Esophagus squamous epithelium (tissue), 5 donors: ENCODE measurements at regions not wholly inside any gene's neighbourhood (a gene's known extent, or its start where the extent isn't known, plus 50 kb on each side); places are given as distances from the start of the nearest gene placed in this dataset.

Experiments used
- DNase-seq: peaks from one replicate; lab custom pipeline; 2025; lab: John Stamatoyannopoulos, UW
- H3K27ac ChIP-seq, 4 donors: fragments of 200-600 bp; sonication (generic); one replicate each; pipeline ENCODE4 v1.5.1; 2016 to 2019; ENCODE audit warnings: mild to moderate bottlenecking in 1 of 4
- H3K27me3 ChIP-seq, 4 donors: fragments of 200-600 bp; sonication (generic); 1 replicate in 3 of 4; 2 replicates in 1 of 4; pipeline versions ENCODE4 v1.5.1 to v1.6.0; 2017 to 2021; ENCODE audit warnings: antibody characterized with exemption in 1 of 4
- H3K36me3 ChIP-seq, 3 donors: fragments of 200-600 bp; sonication (generic); one replicate each; pipeline ENCODE4 v1.5.1; 2016 to 2019
- H3K4me1 ChIP-seq, 3 donors: fragments of 200-600 bp; sonication (generic); one replicate each; pipeline ENCODE4 v1.5.1; 2017 to 2019
- H3K4me3 ChIP-seq, 4 donors: fragments of 200-600 bp; sonication (generic); 1 replicate in 3 of 4; 2 replicates in 1 of 4; pipeline ENCODE4 v1.5.1; 2016 to 2019; ENCODE audit warnings: mild to moderate bottlenecking in 2 of 4, moderate library complexity in 1 of 4
- H3K9me3 ChIP-seq, 3 donors: fragments of 200-600 bp; sonication (generic); one replicate each; pipeline ENCODE4 v1.5.1; 2016 to 2019
- CTCF ChIP-seq, 6 experiments: fragments of 450-650 bp in 4 of 6; fragments of 200-600 bp in 2 of 6; sonication (generic) in 2 of 6; IDR thresholded peaks; one replicate each; pipeline ENCODE4 v1.5.1; 2016 to 2019; ENCODE audit warnings: antibody characterized with exemption in 6 of 6, mild to moderate bottlenecking in 4 of 6, moderate library complexity in 4 of 6
- POLR2A ChIP-seq, 4 donors: fragments of 450-650 bp; IDR thresholded peaks; one replicate each; pipeline ENCODE4 v1.6.1; 2017; ENCODE audit warnings: antibody characterized with exemption in 4 of 4, mild to moderate bottlenecking in 4 of 4, moderate library complexity in 3 of 4
- WGBS, 2 donors: methylation state at CpG; one replicate each; pipeline ENCODE4 v1.1.5; 2018; 5-methylcytosine and 5-hydroxymethylcytosine counted together
- intact Hi-C: fragments of 100-400 bp; cut with DNase I; formaldehyde crosslinking; loops from one replicate; pipeline ENCODE4 v1.15.0; 2022
- donor health status: DM: yes; HTN: yes; CAD: no.

DNA sequence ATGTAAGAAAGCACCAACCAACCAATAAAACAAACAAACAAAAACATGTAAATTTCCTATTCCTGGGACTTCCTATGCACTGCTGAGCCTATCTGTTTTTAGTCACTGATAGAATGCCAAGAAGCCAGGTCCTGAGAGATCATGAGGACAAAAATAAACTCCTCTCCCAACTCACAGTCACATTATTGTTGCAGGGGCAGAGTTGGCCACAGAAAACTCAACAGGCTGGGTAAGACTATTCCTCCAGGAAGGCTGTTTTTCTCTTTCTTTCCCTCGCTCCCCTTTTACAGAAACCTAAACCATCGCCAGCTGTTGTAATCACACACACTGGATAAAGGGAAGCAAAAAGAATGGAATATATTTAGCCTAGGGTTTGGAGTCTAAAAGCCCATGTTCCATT is 55.8 kb upstream of the METAP2 start:
- no peak for TF ChIP-seq CTCF (IDR thresholded peaks at IDR 0.05)
- TF ChIP-seq POLR2A (IDR thresholded peaks at IDR 0.05) = no peak
- peaks cover 0 to 13% (median 0%) of the 10 kb centered on the region in 3 donors for H3K4me1 ChIP-seq
- no peaks in the 10 kb centered on the region for H3K9me3 ChIP-seq
- H3K27ac ChIP-seq = peak overlapping the region in 1 of 4 donors; percentile 29
- DNase-seq = no peak
- intact Hi-C loops = no loop called here
- peaks cover 0 to 32% (median 0%) of the 10 kb centered on the region in 4 donors for H3K27me3 ChIP-seq
- no peaks in the 10 kb centered on the region for H3K36me3 ChIP-seq
- H3K4me3 ChIP-seq = no peak overlapping the region
- 69 to 73% methylated on average over 2 of the region's 2 CpGs for WGBS, 2 donors
